ENCODE measurements at regions not wholly inside any gene's neighbourhood (a gene's known extent, or its start where the extent isn't known, plus 50 kb on each side); places are given as distances from the start of the nearest gene placed in this dataset.

DNA sequence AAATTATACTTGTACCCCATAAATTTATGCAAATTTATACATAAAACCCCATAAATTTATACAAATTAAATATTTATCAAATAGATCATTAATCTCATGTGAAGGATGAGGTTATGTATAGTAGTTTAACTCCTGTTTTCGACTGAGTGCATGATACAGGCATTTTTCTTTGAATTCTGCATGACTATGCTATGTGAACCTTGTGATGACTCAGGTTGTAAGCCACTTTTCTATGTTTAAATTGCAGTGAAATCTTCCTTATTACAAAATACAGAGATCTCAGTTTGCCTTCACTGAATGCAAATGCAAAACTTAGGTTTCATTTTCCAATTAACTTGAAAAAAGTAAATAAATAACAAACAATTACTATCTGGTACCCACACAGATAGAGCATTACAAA is 843.7 kb downstream of the CDH11 start:
- TF ChIP-seq, protein P1, sequence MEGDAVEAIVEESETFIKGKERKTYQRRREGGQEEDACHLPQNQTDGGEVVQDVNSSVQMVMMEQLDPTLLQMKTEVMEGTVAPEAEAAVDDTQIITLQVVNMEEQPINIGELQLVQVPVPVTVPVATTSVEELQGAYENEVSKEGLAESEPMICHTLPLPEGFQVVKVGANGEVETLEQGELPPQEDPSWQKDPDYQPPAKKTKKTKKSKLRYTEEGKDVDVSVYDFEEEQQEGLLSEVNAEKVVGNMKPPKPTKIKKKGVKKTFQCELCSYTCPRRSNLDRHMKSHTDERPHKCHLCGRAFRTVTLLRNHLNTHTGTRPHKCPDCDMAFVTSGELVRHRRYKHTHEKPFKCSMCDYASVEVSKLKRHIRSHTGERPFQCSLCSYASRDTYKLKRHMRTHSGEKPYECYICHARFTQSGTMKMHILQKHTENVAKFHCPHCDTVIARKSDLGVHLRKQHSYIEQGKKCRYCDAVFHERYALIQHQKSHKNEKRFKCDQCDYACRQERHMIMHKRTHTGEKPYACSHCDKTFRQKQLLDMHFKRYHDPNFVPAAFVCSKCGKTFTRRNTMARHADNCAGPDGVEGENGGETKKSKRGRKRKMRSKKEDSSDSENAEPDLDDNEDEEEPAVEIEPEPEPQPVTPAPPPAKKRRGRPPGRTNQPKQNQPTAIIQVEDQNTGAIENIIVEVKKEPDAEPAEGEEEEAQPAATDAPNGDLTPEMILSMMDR (IDR thresholded peaks at IDR 0.05; ENCODE audit: poor library complexity, severe bottlenecking), result no peak
- TF ChIP-seq EZH2 (IDR thresholded peaks at IDR 0.05; ENCODE audit: borderline replicate concordance, insufficient read depth, low read length, poor library complexity, severe bottlenecking) (no peak), RAD21 (conservative IDR thresholded peaks at IDR 0.05) (no peak)
